ENCODE measurements at regions not wholly inside any gene's neighbourhood (a gene's known extent, or its start where the extent isn't known, plus 50 kb on each side); places are given as distances from the start of the nearest gene placed in this dataset.
A peak's percentile ranks its signal among the peaks of the same experiment; 100 is the strongest.

DNA sequence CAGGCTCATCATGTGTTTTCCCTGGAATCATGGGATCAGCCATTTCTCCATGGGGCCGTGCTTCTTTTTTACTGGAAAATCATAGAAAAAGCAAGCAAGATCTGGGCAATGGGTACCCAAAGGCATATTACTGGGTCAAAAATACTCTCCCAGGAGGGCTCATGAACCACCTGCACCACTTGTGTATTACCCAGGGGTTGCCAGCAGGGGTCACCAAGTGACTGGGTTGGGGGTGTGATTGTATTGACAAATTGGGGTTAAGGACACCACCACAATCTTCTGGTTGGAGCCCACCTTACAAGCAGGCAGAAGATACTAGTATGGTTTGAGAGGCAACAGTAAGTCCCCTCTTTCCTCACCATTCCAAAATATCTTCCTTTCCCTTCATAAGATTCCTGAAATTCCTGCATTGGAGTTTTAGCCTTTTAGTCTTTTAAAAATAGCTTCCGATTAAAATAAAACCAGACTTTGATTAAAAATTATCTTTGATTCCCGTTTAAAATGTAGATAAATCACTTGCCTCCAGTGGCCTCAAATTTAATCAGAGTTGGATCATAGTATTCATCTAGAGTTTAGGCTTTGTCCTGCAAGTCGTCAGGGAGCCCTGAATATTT is 603.3 kb downstream of the KIF4B start:
- 46 to 52% (median 47%) methylated on average over 4 of the region's 4 CpGs for WGBS, 3 donors
- Histone ChIP-seq H3K4me1 (no peaks in the 10 kb centered on the region), H3K36me3 (ENCODE audit: insufficient read depth in 1 of 2, low read depth in 1 of 2) (no peaks in the 10 kb centered on the region), H3K27me3 (ENCODE audit: insufficient read depth in 3 of 3, low read length in 2 of 3) (no peaks in the 10 kb centered on the region), H3K9me3 (no peaks in the 10 kb centered on the region), H3K4me3 (no peak overlapping the region), H3K27ac (no peak overlapping the region)
- DNase-seq (peak; percentile 19 to 54), ATAC-seq (peak in 2 of 4 donors; percentile 61 to 84)
- intact Hi-C loops (cut with DNase I), result loop anchor here in 1 of 2 donors (10.0 kb wide), 1 partner anchor 208 kb away; no protein-coding TSS in a partner anchor
- TF ChIP-seq CTCF (IDR thresholded peaks at IDR 0.05), result peak; percentile 76

GRCh38 chr5:155619688-155620087 is 606.1 kb downstream of the KIF4B start:
- Histone ChIP-seq H3K36me3 (ENCODE audit: insufficient read depth in 1 of 2, low read depth in 1 of 2) (no peaks in the 10 kb centered on the region), H3K4me3 (no peak overlapping the region), H3K4me1 (no peaks in the 10 kb centered on the region), H3K27me3 (ENCODE audit: insufficient read depth in 3 of 3, low read length in 2 of 3) (no peaks in the 10 kb centered on the region), H3K27ac (no peak overlapping the region), H3K9me3 (no peaks in the 10 kb centered on the region)
- TF ChIP-seq CTCF (IDR thresholded peaks at IDR 0.05), result no peak
- intact Hi-C loops (cut with DNase I), result loop anchor here in 1 of 2 donors (10.0 kb wide), 2 partner anchors 205 to 1205 kb away; no protein-coding TSS in a partner anchor
- no peak for DNase-seq
- no peak for ATAC-seq
- 44 to 54% (median 52%) methylated on average over 5 of the region's 5 CpGs for WGBS, 3 donors

DNA sequence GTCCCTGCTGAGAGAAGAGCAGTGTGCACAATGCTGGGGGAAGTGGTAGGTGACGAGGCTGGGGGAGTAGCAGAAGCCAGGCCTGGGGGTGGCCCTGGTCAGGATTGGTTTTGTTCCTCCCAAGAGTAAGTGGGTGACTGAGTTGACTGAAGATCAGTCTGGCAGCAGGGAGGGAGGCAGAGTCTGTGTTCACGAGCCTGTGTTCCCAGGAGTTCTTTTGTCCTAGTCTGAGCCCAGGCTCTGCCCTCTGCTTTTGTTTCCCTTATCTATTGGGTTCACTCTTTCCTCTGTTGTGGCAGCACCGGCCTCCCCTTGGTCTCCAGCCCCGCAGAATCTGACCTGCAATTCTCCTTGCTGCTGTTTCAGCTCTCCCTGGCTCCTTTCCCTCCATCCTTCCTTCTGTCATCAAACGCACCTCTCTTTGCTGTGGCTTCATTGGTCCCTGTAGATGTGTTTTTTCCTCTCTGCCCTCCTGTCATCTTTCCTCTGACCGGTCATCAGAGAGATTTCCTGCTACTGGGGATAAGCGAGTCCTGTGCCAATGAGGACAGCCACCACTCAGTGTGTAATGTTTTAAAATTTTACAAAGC is 607.4 kb downstream of the KIF4B start:
- no peak for TF ChIP-seq CTCF (IDR thresholded peaks at IDR 0.05)
- no peaks in the 10 kb centered on the region for H3K4me1 ChIP-seq
- H3K27ac ChIP-seq, result no peak overlapping the region
- H3K27me3 ChIP-seq (ENCODE audit: insufficient read depth in 3 of 3, low read length in 2 of 3), result no peaks in the 10 kb centered on the region
- 47 to 56% (median 53%) methylated on average over 7 of the region's 7 CpGs for WGBS, 3 donors
- H3K4me3 ChIP-seq, result no peak overlapping the region
- ATAC-seq, result no peak
- DNase-seq, result no peak
- no peaks in the 10 kb centered on the region for H3K36me3 ChIP-seq (ENCODE audit: insufficient read depth in 1 of 2, low read depth in 1 of 2)
- intact Hi-C loops (cut with DNase I), result loop anchor here in 1 of 2 donors (10.0 kb wide), 1 partner anchor 1204 kb away; no protein-coding TSS in a partner anchor
- H3K9me3 ChIP-seq, result no peaks in the 10 kb centered on the region

- no peaks in the 10 kb centered on the region for H3K4me1 ChIP-seq
- WGBS, 3 donors, result 59 to 69% (median 68%) methylated on average over 5 of the region's 5 CpGs
- no peaks in the 10 kb centered on the region for H3K36me3 ChIP-seq (ENCODE audit: insufficient read depth in 1 of 2, low read depth in 1 of 2)
- no peaks in the 10 kb centered on the region for H3K9me3 ChIP-seq
- no peaks in the 10 kb centered on the region for H3K27me3 ChIP-seq (ENCODE audit: insufficient read depth in 3 of 3, low read length in 2 of 3)
- intact Hi-C loops (cut with DNase I), result loop anchor here in 1 of 2 donors (10.0 kb wide), 1 partner anchor 1200 kb away; no protein-coding TSS in a partner anchor
- no peak for DNase-seq
- TF ChIP-seq CTCF (IDR thresholded peaks at IDR 0.05), result no peak
- no peak for ATAC-seq
- H3K27ac ChIP-seq, result no peak overlapping the region
- no peak overlapping the region for H3K4me3 ChIP-seq
Measured at GRCh38 chr5:155624597-155625241, 611.2 kb downstream of the KIF4B start.
